Esophagus squamous epithelium (tissue), 4 donors: ENCODE measurements at regions not wholly inside any gene's neighbourhood (a gene's known extent, or its start where the extent isn't known, plus 50 kb on each side); places are given as distances from the start of the nearest gene placed in this dataset.

Source experiments
- POLR2A ChIP-seq, 4 donors: fragments of 450-650 bp; IDR thresholded peaks; one replicate each; pipeline ENCODE4 v1.6.1; 2017; ENCODE audit warnings: antibody characterized with exemption in 4 of 4, mild to moderate bottlenecking in 4 of 4, moderate library complexity in 3 of 4
- TF ChIP-seq, protein P1 (sequence below), 6 experiments: fragments of 450-650 bp in 4 of 6; fragments of 200-600 bp in 2 of 6; sonication (generic) in 2 of 6; IDR thresholded peaks; one replicate each; pipeline ENCODE4 v1.5.1; 2016 to 2019; ENCODE audit warnings: antibody characterized with exemption in 6 of 6, mild to moderate bottlenecking in 4 of 6, moderate library complexity in 4 of 6

DNA sequence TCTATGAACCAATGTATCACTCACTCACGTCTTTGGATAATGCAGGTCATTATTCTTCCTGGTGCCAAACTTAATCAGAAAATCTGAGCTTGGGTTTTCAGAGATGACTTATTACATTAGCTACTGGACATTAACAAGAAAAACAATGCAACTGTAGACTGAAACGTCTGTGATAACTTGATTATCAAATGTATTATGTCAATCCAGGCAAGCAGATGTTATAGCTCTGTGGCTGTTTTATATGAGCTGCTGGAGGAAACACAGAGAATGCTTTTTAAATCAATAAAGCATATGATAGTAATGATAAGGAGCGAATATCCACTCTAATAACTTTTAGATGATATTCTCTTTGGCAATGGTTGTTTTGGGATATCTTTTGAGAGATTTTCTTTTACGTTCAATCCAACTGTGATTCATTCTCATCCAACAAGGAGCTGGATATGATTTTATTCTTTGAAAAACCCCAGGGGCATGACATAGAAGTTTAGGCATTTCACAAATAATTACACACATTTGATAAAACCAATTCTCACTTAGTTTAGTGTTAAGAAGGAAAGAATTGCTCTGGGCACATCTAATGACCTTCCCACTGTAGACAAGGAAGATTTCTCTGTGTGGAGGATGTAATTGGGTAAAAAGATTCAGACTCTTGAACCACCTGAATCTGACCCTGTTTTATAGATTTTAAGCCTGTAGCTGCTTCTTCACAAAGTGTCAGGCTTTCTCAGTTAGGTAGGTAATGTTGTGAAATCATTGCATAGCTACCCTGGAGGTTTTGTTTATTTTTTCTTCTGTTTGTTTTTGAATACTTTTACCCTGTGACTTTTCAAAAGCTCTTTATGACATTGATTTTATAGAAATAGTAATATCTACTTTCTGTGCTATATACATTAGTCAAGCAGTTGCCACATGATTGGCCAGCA is 1124.7 kb downstream of the DNAJB9 start:
- TF ChIP-seq, protein P1, sequence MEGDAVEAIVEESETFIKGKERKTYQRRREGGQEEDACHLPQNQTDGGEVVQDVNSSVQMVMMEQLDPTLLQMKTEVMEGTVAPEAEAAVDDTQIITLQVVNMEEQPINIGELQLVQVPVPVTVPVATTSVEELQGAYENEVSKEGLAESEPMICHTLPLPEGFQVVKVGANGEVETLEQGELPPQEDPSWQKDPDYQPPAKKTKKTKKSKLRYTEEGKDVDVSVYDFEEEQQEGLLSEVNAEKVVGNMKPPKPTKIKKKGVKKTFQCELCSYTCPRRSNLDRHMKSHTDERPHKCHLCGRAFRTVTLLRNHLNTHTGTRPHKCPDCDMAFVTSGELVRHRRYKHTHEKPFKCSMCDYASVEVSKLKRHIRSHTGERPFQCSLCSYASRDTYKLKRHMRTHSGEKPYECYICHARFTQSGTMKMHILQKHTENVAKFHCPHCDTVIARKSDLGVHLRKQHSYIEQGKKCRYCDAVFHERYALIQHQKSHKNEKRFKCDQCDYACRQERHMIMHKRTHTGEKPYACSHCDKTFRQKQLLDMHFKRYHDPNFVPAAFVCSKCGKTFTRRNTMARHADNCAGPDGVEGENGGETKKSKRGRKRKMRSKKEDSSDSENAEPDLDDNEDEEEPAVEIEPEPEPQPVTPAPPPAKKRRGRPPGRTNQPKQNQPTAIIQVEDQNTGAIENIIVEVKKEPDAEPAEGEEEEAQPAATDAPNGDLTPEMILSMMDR (IDR thresholded peaks at IDR 0.05) = no peak
- no peak for TF ChIP-seq POLR2A (IDR thresholded peaks at IDR 0.05)
